GM10266 (cell line): ENCODE measurements at regions not wholly inside any gene's neighbourhood (a gene's known extent, or its start where the extent isn't known, plus 50 kb on each side); places are given as distances from the start of the nearest gene placed in this dataset.

Experiments used
- DNase-seq: peaks from one replicate; pipeline ENCODE4 v3.0.0; 2012; ENCODE audit errors: extremely low spot score
- TF ChIP-seq, protein P1 (sequence below): IDR thresholded peaks from 2 replicates; pipeline ENCODE4 v1.5.1; 2012; ENCODE audit warnings: mild to moderate bottlenecking, low read depth; ENCODE audit not compliant: control insufficient read depth, insufficient read depth; ENCODE audit errors: missing control alignments

DNA sequence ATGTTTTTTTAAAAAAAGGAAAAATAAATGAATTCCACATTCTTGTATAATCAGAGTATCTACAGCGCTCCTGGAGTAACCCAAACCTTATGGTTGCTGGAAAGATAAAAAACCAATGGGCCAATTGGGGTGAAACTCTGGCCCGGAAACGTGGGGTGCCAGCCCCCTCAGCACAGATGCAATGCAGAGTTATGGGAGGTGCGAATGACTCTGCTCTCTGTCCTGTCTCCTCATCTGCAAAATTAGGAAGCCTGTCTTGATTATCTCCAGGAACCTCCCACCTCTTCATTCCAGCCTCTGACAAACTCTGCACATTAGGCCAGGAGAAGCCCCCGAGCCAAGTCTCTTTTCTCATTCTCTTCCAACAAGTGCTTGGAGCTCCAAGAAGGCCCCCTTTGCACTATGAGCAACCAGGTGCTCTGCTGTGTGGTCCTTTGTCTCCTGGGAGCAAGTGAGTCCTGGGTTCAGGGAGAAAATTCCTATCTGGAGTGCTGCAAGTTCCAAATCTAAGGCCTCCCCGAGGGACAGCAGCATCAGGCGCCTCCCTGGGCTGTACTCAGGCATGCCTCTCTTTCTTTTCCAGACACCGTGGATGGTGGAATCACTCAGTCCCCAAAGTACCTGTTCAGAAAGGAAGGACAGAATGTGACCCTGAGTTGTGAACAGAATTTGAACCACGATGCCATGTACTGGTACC is 130.5 kb upstream of the PRSS1 start:
- TF ChIP-seq, protein P1, sequence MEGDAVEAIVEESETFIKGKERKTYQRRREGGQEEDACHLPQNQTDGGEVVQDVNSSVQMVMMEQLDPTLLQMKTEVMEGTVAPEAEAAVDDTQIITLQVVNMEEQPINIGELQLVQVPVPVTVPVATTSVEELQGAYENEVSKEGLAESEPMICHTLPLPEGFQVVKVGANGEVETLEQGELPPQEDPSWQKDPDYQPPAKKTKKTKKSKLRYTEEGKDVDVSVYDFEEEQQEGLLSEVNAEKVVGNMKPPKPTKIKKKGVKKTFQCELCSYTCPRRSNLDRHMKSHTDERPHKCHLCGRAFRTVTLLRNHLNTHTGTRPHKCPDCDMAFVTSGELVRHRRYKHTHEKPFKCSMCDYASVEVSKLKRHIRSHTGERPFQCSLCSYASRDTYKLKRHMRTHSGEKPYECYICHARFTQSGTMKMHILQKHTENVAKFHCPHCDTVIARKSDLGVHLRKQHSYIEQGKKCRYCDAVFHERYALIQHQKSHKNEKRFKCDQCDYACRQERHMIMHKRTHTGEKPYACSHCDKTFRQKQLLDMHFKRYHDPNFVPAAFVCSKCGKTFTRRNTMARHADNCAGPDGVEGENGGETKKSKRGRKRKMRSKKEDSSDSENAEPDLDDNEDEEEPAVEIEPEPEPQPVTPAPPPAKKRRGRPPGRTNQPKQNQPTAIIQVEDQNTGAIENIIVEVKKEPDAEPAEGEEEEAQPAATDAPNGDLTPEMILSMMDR, result no peak

DNA sequence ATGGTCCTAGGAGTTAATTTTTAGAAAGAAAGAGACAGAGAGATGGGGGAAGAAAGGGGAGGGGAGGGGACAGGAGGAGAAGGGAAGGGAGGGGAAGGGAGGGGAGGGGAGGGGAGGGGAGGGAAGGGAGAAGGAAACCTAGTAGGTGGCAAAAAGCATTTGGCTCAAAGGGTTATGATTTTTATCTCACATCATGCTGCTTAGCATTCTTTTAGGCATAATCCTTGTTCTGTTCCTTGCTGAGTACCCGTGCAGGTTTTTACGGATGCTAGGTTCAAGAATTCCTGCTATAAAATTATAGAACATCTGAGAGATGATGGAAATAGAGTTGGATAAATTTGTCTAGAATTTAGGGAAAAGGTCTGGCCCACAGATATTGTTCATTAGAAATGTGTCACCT is 132.4 kb upstream of the PRSS1 start:
- TF ChIP-seq, protein P1, result no peak
- DNase-seq, result no peak

More for the DNA sequence above, 130.5 kb upstream of the PRSS1 start:
- no peak for DNase-seq

DNA sequence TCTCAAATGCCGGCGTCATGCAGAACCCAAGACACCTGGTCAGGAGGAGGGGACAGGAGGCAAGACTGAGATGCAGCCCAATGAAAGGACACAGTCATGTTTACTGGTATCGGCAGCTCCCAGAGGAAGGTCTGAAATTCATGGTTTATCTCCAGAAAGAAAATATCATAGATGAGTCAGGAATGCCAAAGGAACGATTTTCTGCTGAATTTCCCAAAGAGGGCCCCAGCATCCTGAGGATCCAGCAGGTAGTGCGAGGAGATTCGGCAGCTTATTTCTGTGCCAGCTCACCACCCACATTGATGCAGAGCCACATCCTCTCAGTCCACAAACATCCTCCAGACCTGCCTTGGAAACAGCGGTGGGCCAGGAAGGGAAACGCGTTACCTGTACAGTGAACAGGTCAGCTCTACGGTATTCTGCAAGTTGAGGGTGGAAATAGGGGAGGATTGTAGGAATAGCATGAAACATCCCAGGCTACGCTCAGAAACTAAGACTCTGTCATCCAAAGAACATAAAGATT is 133.1 kb upstream of the PRSS1 start:
- DNase-seq, result no peak
- TF ChIP-seq, protein P1, result no peak

DNA sequence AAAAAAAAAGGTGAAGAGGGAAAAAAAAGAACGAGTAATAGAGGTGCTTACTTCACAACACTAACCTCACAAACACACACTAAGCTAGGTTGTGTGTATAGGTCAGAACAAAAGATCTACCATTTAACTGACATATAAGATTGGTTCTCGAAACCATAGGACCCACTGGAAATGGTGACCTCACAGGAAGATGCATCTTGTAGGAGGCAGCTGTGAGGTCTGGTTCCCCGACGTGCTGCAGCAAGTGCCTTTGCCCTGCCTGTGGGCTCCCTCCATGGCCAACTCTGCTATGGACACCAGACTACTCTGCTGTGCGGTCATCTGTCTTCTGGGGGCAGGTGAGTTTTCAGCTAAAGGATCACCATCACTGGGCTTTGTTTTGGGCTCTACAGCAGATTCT is 133.8 kb upstream of the PRSS1 start:
- TF ChIP-seq, protein P1, result no peak
- DNase-seq, result no peak

DNA sequence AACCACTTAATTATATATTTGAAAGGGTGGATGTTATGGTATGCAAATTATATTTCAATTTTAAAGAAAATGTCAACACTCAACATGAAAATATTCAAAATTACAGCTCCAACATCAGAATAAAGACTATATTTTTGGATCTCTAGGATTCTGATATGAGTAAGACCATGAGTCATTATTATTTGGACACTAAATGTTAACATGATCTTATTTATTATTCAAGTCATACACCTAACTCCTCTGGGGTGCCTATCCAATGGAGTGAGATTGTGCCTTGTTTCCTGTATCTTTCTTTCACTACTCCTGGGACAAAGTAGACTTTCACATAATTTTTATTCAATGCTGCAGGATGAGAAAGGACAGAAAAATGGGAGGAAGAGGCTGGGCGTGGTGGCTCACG is 135.2 kb upstream of the PRSS1 start:
- TF ChIP-seq, protein P1, result no peak
- DNase-seq, result no peak

DNA sequence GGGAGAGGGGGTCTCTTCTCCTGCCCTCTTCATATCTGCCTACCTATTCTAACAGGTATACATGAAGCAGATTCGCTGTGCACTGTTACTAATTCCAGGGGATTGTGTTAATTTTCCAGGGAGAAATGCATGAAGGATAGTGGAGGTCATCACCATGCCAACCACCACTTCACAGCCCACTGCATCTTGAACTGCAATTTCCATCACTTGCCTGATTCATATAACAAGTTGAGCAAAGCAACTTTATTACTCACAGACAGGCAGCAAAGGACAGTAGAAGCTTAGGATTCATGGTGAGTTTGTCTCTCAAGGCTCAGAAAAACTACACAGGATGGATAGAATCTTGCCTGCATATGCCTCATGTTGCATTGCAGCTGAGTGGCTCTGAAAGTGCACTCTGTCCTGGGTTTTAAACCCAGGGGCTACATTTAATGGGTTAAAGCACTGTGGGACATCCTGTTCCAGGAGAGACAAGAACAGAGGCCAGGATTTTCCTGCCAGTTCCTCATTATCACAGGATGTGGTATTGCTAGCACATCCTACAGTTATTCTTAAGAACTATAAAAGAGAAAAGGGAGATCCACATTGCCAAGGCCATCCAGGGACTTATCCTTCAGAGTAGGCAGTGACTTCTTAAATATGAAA is 136.9 kb upstream of the PRSS1 start:
- DNase-seq, result no peak
- TF ChIP-seq, protein P1, result no peak

DNA sequence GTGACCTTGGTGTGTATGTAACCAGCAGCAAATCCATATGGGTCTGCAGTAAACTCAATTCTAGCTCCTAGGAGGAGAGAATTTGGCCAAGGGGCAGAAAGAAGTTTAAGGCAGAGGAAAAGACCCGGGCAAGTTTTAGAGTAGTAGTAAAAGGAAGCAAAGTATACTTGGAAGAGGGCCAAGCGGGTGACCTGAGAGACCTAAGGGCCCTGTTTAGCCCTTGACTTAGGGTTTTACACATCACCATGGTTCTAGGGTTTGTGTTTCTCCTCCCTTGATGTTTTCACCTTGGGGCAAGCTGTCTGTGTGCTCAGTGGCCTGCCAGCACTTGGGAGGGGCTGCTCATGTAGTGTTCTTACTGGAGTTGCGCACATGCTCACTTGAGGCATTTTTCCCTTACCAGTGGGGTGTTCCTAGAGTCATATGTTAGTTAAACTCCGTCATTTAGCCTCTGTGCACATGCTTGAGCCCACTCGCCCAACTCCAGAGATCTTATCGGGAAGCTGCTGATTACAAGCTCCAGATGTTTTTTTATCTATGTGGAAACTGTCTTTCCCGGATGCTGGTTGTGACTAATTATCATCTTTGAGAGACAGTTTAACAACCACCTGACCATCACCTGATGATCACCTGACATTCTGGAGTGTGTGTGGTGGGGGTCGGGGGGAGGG is 137.6 kb upstream of the PRSS1 start:
- TF ChIP-seq, protein P1, result no peak
- no peak for DNase-seq
